SK-N-SH treated with all-trans-retinoic acid at 6 μM for 48 hours (cell line): ENCODE measurements at regions not wholly inside any gene's neighbourhood (a gene's known extent, or its start where the extent isn't known, plus 50 kb on each side); places are given as distances from the start of the nearest gene placed in this dataset.

Source experiments
- ATAC-seq: fragments of 200-7000 bp; cut with Tn5 transposase; 3 replicates; pipeline ENCODE4 v1.9.1; 2020; ENCODE audit warnings: mild to moderate bottlenecking, moderate library complexity
- ARNTL ChIP-seq: fragments of 450-650 bp; formaldehyde crosslinking; IDR thresholded peaks from 2 replicates; pipeline ENCODE4 v1.5.0; 2020; ENCODE audit warnings: low read depth, mild to moderate bottlenecking, moderate library complexity, borderline replicate concordance
- BACH2 ChIP-seq: fragments of 250-450 bp; sonication (Bioruptor Pico); IDR thresholded peaks from 2 replicates; pipeline ENCODE4 v1.9.0; 2021; ENCODE audit warnings: mild to moderate bottlenecking, borderline replicate concordance
- CSDC2 ChIP-seq: fragments of 250-450 bp; sonication (Bioruptor Pico); IDR thresholded peaks from 2 replicates; pipeline ENCODE4 v1.5.0; 2020; ENCODE audit warnings: mild to moderate bottlenecking, moderate library complexity
- ESRRG ChIP-seq: fragments of 250-450 bp; sonication (Bioruptor Pico); IDR thresholded peaks from 2 replicates; pipeline ENCODE4 v1.6.1; 2021; ENCODE audit warnings: mild to moderate bottlenecking
- GLIS3 ChIP-seq: fragments of 250-450 bp; sonication (Bioruptor Pico); IDR thresholded peaks from 2 replicates; pipeline ENCODE4 v1.5.0; 2020; ENCODE audit warnings: mild to moderate bottlenecking, moderate library complexity
- ISL1 ChIP-seq: fragments of 250-450 bp; sonication (Bioruptor Pico); IDR thresholded peaks from 2 replicates; pipeline ENCODE4 v2.1.2; 2022; ENCODE audit warnings: mild to moderate bottlenecking, moderate library complexity
- OSR1 ChIP-seq: fragments of 250-450 bp; sonication (Bioruptor Pico); IDR thresholded peaks from 2 replicates; pipeline ENCODE4 v1.8.0; 2022; ENCODE audit warnings: moderate library complexity, mild to moderate bottlenecking, inconsistent platforms
- PPARA ChIP-seq: fragments of 250-450 bp; sonication (Bioruptor Pico); IDR thresholded peaks from 2 replicates; pipeline ENCODE4 v1.5.0; 2020; ENCODE audit warnings: mild to moderate bottlenecking, borderline replicate concordance
- RARB ChIP-seq: fragments of 250-450 bp; sonication (Bioruptor Pico); IDR thresholded peaks from 2 replicates; pipeline ENCODE4 v1.8.0; 2021; ENCODE audit warnings: mild to moderate bottlenecking, moderate library complexity
- SNAI2 ChIP-seq: fragments of 250-450 bp; sonication (Bioruptor Pico); IDR thresholded peaks from 2 replicates; pipeline ENCODE4 v1.5.0; 2020; ENCODE audit warnings: mild to moderate bottlenecking, moderate library complexity
- TCF4 ChIP-seq: fragments of 250-450 bp; sonication (Bioruptor Pico); IDR thresholded peaks from 2 replicates; pipeline ENCODE4 v1.8.0; 2021; ENCODE audit warnings: mild to moderate bottlenecking, moderate library complexity, borderline replicate concordance
- ZC3H10 ChIP-seq: fragments of 250-450 bp; sonication (Bioruptor Pico); IDR thresholded peaks from 2 replicates; pipeline ENCODE4 v1.5.1; 2021; ENCODE audit warnings: mild to moderate bottlenecking, moderate library complexity
- ZFP3 ChIP-seq: fragments of 250-450 bp; sonication (Bioruptor Pico); IDR thresholded peaks from 2 replicates; pipeline ENCODE4 v1.5.0; 2020; ENCODE audit warnings: mild to moderate bottlenecking, moderate library complexity
- ZFP30 ChIP-seq: fragments of 450-650 bp; formaldehyde crosslinking; IDR thresholded peaks from 2 replicates; pipeline ENCODE4 v1.5.0; 2022; ENCODE audit warnings: mild to moderate bottlenecking, moderate library complexity
- ZNF565 ChIP-seq: fragments of 450-650 bp; formaldehyde crosslinking; conservative IDR thresholded peaks from 2 replicates; pipeline ENCODE4 v1.5.0; 2020; ENCODE audit warnings: low read depth, mild to moderate bottlenecking, moderate library complexity
- ZNF70 ChIP-seq: fragments of 450-650 bp; formaldehyde crosslinking; IDR thresholded peaks from 2 replicates; pipeline ENCODE4 v1.5.0; 2020; ENCODE audit warnings: mild to moderate bottlenecking, moderate library complexity
- ZNF8 ChIP-seq: fragments of 450-650 bp; formaldehyde crosslinking; IDR thresholded peaks from 2 replicates; pipeline ENCODE4 v1.5.0; 2020; ENCODE audit warnings: mild to moderate bottlenecking, moderate library complexity
- TF ChIP-seq, protein P1 (sequence below): fragments of 250-450 bp; sonication (Bioruptor Pico); IDR thresholded peaks from 2 replicates; pipeline ENCODE4 v1.5.0; 2020; ENCODE audit warnings: mild to moderate bottlenecking, moderate library complexity
- TF ChIP-seq, protein P2 (sequence below): fragments of 250-450 bp; sonication (Bioruptor Pico); IDR thresholded peaks from 2 replicates; pipeline ENCODE4 v1.5.1; 2021; ENCODE audit warnings: mild to moderate bottlenecking, moderate library complexity
- TF ChIP-seq, protein P3 (sequence below): fragments of 250-450 bp; sonication (Bioruptor Pico); IDR thresholded peaks from 2 replicates; pipeline ENCODE4 v1.8.0; 2020; ENCODE audit warnings: mild to moderate bottlenecking, moderate library complexity, borderline replicate concordance
- TF ChIP-seq, protein P4 (sequence below): fragments of 250-450 bp; sonication (Bioruptor Pico); IDR thresholded peaks from 2 replicates; pipeline ENCODE4 v1.8.0; 2021; ENCODE audit warnings: low read depth, mild to moderate bottlenecking, moderate library complexity, borderline replicate concordance

DNA sequence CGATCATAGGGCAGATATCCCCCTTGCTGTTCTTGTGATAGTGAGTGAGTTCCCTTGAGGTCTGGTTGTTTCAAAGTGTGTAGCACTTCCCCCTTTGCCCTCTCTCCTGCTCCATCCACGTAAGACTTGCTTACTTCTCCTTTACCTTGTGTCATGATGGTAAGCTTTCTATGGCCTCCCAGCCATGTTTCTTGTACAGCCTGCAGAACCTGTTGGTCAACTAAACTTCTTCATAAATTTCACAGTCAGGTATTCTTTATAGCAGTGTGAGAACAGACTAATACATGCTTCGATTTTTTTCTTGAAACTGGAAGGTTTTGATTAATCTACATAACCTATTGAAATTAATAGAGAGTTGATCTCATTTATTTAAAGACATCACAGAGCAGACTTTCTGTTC, 302.5 kb upstream of the PBX1 start:
- no peak for TF ChIP-seq ESRRG (CRISPR knock-in tag)
- no peak for ATAC-seq

DNA sequence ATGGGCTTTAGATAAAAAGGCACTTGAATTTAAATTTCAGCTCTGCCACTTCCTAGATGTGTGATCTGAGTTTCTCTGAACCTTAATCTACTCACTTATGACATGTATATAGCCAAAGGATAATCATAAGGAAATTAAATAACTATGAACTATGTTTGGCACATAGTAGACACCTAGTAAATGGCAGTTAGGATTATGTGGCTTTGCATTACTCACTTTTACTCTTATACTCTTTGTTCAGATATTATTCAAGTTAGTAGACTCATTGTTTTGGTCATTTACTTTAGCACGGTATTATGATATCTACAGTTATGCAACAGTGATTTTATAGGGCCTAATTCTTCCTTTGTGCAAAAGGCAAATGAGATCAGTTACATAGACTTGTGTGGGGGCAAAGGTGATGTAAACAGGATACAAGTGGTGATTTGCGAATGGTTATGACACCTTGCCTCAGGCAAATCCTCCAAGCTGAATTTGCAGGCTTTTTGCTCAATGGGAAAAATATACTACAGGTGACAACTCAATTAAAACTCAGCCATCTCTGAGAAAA, 297.2 kb upstream of the PBX1 start:
- ATAC-seq = no peak
- TF ChIP-seq BACH2 (CRISPR knock-in tag) (no peak), PPARA (no peak), ARNTL (CRISPR knock-in tag) (no peak), ZNF70 (CRISPR knock-in tag) (no peak), SNAI2 (CRISPR knock-in tag) (no peak), ZFP30 (CRISPR knock-in tag) (no peak), ZC3H10 (CRISPR knock-in tag) (no peak), ZNF565 (no peak), RARB (CRISPR knock-in tag) (no peak), ISL1 (no peak), OSR1 (CRISPR knock-in tag) (no peak)
- TF ChIP-seq, protein P1, sequence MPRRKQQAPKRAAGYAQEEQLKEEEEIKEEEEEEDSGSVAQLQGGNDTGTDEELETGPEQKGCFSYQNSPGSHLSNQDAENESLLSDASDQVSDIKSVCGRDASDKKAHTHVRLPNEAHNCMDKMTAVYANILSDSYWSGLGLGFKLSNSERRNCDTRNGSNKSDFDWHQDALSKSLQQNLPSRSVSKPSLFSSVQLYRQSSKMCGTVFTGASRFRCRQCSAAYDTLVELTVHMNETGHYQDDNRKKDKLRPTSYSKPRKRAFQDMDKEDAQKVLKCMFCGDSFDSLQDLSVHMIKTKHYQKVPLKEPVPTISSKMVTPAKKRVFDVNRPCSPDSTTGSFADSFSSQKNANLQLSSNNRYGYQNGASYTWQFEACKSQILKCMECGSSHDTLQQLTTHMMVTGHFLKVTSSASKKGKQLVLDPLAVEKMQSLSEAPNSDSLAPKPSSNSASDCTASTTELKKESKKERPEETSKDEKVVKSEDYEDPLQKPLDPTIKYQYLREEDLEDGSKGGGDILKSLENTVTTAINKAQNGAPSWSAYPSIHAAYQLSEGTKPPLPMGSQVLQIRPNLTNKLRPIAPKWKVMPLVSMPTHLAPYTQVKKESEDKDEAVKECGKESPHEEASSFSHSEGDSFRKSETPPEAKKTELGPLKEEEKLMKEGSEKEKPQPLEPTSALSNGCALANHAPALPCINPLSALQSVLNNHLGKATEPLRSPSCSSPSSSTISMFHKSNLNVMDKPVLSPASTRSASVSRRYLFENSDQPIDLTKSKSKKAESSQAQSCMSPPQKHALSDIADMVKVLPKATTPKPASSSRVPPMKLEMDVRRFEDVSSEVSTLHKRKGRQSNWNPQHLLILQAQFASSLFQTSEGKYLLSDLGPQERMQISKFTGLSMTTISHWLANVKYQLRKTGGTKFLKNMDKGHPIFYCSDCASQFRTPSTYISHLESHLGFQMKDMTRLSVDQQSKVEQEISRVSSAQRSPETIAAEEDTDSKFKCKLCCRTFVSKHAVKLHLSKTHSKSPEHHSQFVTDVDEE (CRISPR knock-in tag) = no peak
- TF ChIP-seq, protein P2, sequence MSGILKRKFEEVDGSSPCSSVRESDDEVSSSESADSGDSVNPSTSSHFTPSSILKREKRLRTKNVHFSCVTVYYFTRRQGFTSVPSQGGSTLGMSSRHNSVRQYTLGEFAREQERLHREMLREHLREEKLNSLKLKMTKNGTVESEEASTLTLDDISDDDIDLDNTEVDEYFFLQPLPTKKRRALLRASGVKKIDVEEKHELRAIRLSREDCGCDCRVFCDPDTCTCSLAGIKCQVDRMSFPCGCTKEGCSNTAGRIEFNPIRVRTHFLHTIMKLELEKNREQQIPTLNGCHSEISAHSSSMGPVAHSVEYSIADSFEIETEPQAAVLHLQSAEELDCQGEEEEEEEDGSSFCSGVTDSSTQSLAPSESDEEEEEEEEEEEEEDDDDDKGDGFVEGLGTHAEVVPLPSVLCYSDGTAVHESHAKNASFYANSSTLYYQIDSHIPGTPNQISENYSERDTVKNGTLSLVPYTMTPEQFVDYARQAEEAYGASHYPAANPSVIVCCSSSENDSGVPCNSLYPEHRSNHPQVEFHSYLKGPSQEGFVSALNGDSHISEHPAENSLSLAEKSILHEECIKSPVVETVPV (CRISPR knock-in tag) = no peak
- TF ChIP-seq, protein P3, sequence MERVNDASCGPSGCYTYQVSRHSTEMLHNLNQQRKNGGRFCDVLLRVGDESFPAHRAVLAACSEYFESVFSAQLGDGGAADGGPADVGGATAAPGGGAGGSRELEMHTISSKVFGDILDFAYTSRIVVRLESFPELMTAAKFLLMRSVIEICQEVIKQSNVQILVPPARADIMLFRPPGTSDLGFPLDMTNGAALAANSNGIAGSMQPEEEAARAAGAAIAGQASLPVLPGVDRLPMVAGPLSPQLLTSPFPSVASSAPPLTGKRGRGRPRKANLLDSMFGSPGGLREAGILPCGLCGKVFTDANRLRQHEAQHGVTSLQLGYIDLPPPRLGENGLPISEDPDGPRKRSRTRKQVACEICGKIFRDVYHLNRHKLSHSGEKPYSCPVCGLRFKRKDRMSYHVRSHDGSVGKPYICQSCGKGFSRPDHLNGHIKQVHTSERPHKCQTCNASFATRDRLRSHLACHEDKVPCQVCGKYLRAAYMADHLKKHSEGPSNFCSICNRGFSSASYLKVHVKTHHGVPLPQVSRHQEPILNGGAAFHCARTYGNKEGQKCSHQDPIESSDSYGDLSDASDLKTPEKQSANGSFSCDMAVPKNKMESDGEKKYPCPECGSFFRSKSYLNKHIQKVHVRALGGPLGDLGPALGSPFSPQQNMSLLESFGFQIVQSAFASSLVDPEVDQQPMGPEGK (CRISPR knock-in tag) = no peak

DNA sequence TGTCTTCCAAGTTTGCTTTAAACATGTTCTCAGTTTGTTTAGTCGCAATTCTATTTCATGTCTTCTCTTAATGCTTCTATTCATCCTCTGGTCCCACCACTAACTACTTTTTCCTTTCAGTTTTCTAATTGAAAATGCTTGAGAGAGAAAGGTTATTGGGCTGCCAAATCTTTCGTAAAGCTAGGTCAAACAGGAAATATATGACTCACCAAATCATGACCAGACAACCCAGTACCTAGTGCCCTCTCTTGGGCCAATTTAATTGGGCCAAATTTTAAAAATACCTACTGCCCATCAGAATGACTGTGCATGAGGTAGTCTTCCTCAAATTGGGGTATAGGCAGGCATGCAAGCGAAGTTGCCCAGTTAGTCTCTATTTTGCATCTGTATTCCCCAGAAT, 295.4 kb upstream of the PBX1 start:
- no peak for TF ChIP-seq ZFP3 (CRISPR knock-in tag)
- no peak for TF ChIP-seq ZNF565
- TF ChIP-seq, all 23 proteins: peak for 0
- no peak for ATAC-seq

DNA sequence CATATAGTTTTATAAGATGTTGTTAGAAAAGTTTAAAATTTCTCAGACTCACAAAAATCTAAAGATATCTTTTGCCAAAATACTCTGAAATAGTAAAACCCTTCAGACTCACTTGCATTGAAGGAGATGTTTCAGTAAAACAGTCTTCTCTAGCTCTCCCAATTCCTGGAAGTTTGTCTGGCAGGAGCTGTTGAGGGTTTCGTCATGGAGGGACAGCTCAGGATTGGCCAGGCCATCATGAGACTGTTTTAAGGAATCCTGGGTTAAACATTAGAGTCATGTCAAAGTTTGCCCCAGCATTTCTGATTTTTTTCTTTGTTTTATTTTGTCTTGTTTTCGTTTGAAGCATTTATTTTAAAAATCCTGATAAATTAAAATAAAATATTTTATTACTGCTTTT, 293.8 kb upstream of the PBX1 start:
- no peak for ATAC-seq
- TF ChIP-seq, protein P4, sequence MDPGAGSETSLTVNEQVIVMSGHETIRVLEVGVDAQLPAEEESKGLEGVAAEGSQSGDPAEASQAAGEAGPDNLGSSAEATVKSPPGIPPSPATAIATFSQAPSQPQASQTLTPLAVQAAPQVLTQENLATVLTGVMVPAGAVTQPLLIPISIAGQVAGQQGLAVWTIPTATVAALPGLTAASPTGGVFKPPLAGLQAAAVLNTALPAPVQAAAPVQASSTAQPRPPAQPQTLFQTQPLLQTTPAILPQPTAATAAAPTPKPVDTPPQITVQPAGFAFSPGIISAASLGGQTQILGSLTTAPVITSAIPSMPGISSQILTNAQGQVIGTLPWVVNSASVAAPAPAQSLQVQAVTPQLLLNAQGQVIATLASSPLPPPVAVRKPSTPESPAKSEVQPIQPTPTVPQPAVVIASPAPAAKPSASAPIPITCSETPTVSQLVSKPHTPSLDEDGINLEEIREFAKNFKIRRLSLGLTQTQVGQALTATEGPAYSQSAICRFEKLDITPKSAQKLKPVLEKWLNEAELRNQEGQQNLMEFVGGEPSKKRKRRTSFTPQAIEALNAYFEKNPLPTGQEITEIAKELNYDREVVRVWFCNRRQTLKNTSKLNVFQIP (CRISPR knock-in tag) = no peak
- TF ChIP-seq ZNF8 (no peak), ARNTL (CRISPR knock-in tag) (no peak), ZC3H10 (CRISPR knock-in tag) (no peak)

DNA sequence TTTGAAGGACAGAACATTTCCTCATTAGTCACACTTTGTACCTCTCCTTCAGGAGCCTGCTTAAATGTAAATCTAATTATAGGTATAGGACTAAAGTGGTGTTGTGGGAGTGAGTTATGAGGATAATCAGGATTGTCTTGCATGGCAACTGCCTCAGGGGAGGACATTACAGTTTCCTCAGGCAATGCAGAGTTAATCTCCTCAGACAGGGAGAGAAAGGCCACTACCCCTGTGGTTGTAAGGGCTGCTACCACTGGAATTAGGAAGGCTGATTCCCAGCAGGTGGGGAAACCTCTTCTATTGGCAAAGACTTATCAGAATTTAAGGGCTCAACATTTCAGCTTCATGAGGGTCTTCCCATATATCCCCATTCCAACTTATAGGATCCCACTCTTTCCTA, 286.8 kb upstream of the PBX1 start:
- no peak for ATAC-seq
- TF ChIP-seq ZFP3 (CRISPR knock-in tag) = no peak
- TF ChIP-seq CSDC2 (CRISPR knock-in tag) = no peak
- no peak for TF ChIP-seq ESRRG (CRISPR knock-in tag)
- TF ChIP-seq, protein P4 (CRISPR knock-in tag) = no peak
- no peak for TF ChIP-seq ZNF70 (CRISPR knock-in tag)
- no peak for TF ChIP-seq TCF4 (CRISPR knock-in tag)
- TF ChIP-seq GLIS3 (CRISPR knock-in tag) = no peak
- TF ChIP-seq, protein P3 (CRISPR knock-in tag) = no peak
- no peak for TF ChIP-seq PPARA
